HEK293 (cell line): ENCODE measurements at regions not wholly inside any gene's neighbourhood (a gene's known extent, or its start where the extent isn't known, plus 50 kb on each side); places are given as distances from the start of the nearest gene placed in this dataset.

Experiments used
- CTCF ChIA-PET: fragments of 350-600 bp; formaldehyde crosslinking; extraction: SDS; loops from one replicate; lab custom pipeline; 2021; ENCODE audit warnings: antibody characterized with exemption; lab: Yijun Ruan, JAX
- POLR2A ChIA-PET: fragments of 300-600 bp; formaldehyde crosslinking; extraction: SDS; loops from one replicate; lab custom pipeline; 2020; ENCODE audit warnings: antibody characterized with exemption, inconsistent platforms; lab: Yijun Ruan, JAX
- H3K27ac ChIP-seq: fragments of 200-500 bp; sonication (Bioruptor generic); 2 replicates; pipeline ENCODE4 v1.5.1; 2014; ENCODE audit warnings: low read depth, low read length, control low read depth, inconsistent platforms; ENCODE audit errors: extremely low read depth
- H3K36me3 ChIP-seq, 2 experiments: fragments of 200-500 bp in 1 of 2; sonication (Bioruptor generic) in 1 of 2; 1 replicate in 1 of 2; 2 replicates in 1 of 2; pipeline ENCODE4 v1.5.1; 2014 to 2017; ENCODE audit warnings: inconsistent platforms in 2 of 2, low read length in 2 of 2; ENCODE audit not compliant: control insufficient read depth in 2 of 2, insufficient read depth in 1 of 2
- H3K4me1 ChIP-seq: fragments of 200-500 bp; sonication (Bioruptor generic); 2 replicates; pipeline ENCODE4 v1.5.1; 2014; ENCODE audit warnings: mild to moderate bottlenecking, low read length, inconsistent platforms; ENCODE audit not compliant: control insufficient read depth, insufficient read depth
- H3K4me3 ChIP-seq: 2 replicates; pipeline ENCODE4 v1.5.1; 2011; ENCODE audit warnings: low read depth, mild to moderate bottlenecking, control low read depth, low read length, moderate library complexity
- H3K9me3 ChIP-seq: fragments of 200-500 bp; sonication (Bioruptor generic); 2 replicates; pipeline ENCODE4 v1.5.1; 2014; ENCODE audit warnings: low read depth, low read length, inconsistent platforms; ENCODE audit not compliant: control insufficient read depth, insufficient read depth
- KLF7 ChIP-seq: fragments of 450-650 bp; formaldehyde crosslinking; IDR thresholded peaks from 2 replicates; pipeline ENCODE4 v1.5.1; 2016; ENCODE audit warnings: missing biosample characterization, missing genetic modification characterization, borderline replicate concordance
- RBAK ChIP-seq: fragments of 450-650 bp; formaldehyde crosslinking; IDR thresholded peaks from 2 replicates; pipeline ENCODE4 v1.5.1; 2016; ENCODE audit warnings: missing biosample characterization, missing genetic modification characterization
- REST ChIP-seq: fragments of 450-650 bp; formaldehyde crosslinking; IDR thresholded peaks from 2 replicates; pipeline ENCODE4 v1.5.1; 2016; ENCODE audit warnings: missing biosample characterization, missing genetic modification characterization
- ZNF10 ChIP-seq: fragments of 450-650 bp; formaldehyde crosslinking; IDR thresholded peaks from 2 replicates; pipeline ENCODE4 v1.5.1; 2017; ENCODE audit warnings: missing biosample characterization, missing genetic modification characterization
- ZNF202 ChIP-seq: fragments of 450-650 bp; formaldehyde crosslinking; IDR thresholded peaks from 2 replicates; pipeline ENCODE4 v1.5.1; 2016; ENCODE audit warnings: missing biosample characterization, missing genetic modification characterization, borderline replicate concordance
- ZNF223 ChIP-seq: fragments of 450-650 bp; formaldehyde crosslinking; IDR thresholded peaks from 2 replicates; pipeline ENCODE4 v1.5.1; 2016; ENCODE audit warnings: missing biosample characterization, missing genetic modification characterization
- ZNF366 ChIP-seq: fragments of 450-650 bp; formaldehyde crosslinking; conservative IDR thresholded peaks from 2 replicates; pipeline ENCODE4 v1.5.1; 2016; ENCODE audit warnings: missing biosample characterization, missing genetic modification characterization
- ZNF416 ChIP-seq: fragments of 450-650 bp; formaldehyde crosslinking; IDR thresholded peaks from 2 replicates; pipeline ENCODE4 v1.5.1; 2016; ENCODE audit warnings: missing biosample characterization, missing genetic modification characterization
- ZNF433 ChIP-seq: fragments of 450-650 bp; formaldehyde crosslinking; IDR thresholded peaks from 2 replicates; pipeline ENCODE4 v1.5.1; 2016; ENCODE audit warnings: missing biosample characterization, missing genetic modification characterization, low read depth
- ZNF473 ChIP-seq: fragments of 450-650 bp; formaldehyde crosslinking; IDR thresholded peaks from 2 replicates; pipeline ENCODE4 v1.5.1; 2017; ENCODE audit warnings: missing biosample characterization, missing genetic modification characterization
- ZNF514 ChIP-seq: fragments of 450-650 bp; formaldehyde crosslinking; IDR thresholded peaks from 2 replicates; pipeline ENCODE4 v1.5.1; 2016; ENCODE audit warnings: missing biosample characterization, missing genetic modification characterization
- ZNF561 ChIP-seq: fragments of 450-650 bp; IDR thresholded peaks from 2 replicates; pipeline ENCODE4 v1.5.1; 2018; ENCODE audit warnings: missing biosample characterization, missing genetic modification characterization, borderline replicate concordance
- ZNF596 ChIP-seq: fragments of 450-650 bp; IDR thresholded peaks from 2 replicates; pipeline ENCODE4 v1.5.0; 2018; ENCODE audit warnings: missing biosample characterization, mild to moderate bottlenecking, missing genetic modification characterization, moderate library complexity
- ZNF600 ChIP-seq: fragments of 450-650 bp; formaldehyde crosslinking; IDR thresholded peaks from 2 replicates; pipeline ENCODE4 v1.5.1; 2016; ENCODE audit warnings: missing biosample characterization, missing genetic modification characterization
- ZNF654 ChIP-seq: fragments of 450-650 bp; formaldehyde crosslinking; IDR thresholded peaks from 2 replicates; pipeline ENCODE4 v1.5.1; 2016; ENCODE audit warnings: low read depth, missing biosample characterization, missing genetic modification characterization
- ZNF660 ChIP-seq: fragments of 450-650 bp; IDR thresholded peaks from 2 replicates; pipeline ENCODE4 v1.5.1; 2018; ENCODE audit warnings: missing biosample characterization, mild to moderate bottlenecking, missing genetic modification characterization
- ZNF747 ChIP-seq: fragments of 450-650 bp; formaldehyde crosslinking; IDR thresholded peaks from 2 replicates; pipeline ENCODE4 v1.5.1; 2016; ENCODE audit warnings: missing biosample characterization, missing genetic modification characterization
- ZNF791 ChIP-seq: fragments of 450-650 bp; formaldehyde crosslinking; IDR thresholded peaks from 2 replicates; pipeline ENCODE4 v1.5.1; 2016; ENCODE audit warnings: missing biosample characterization, missing genetic modification characterization
- ZNF837 ChIP-seq: fragments of 450-650 bp; formaldehyde crosslinking; IDR thresholded peaks from 2 replicates; pipeline ENCODE4 v1.5.1; 2016; ENCODE audit warnings: missing biosample characterization, missing genetic modification characterization
- TF ChIP-seq, protein P1 (sequence below): fragments of 450-650 bp; IDR thresholded peaks from 2 replicates; pipeline ENCODE4 v1.5.1; 2018; ENCODE audit warnings: missing biosample characterization, mild to moderate bottlenecking, missing genetic modification characterization
- TF ChIP-seq, protein P2 (sequence below): fragments of 450-650 bp; formaldehyde crosslinking; IDR thresholded peaks from 2 replicates; pipeline ENCODE4 v1.5.0; 2017; ENCODE audit warnings: missing biosample characterization, missing genetic modification characterization, borderline replicate concordance
- TF ChIP-seq, protein P3 (sequence below): fragments of 450-650 bp; formaldehyde crosslinking; IDR thresholded peaks from 2 replicates; pipeline ENCODE4; 2016; ENCODE audit warnings: missing biosample characterization, missing genetic modification characterization
- TF ChIP-seq, protein P4 (sequence below): fragments of 450-650 bp; formaldehyde crosslinking; IDR thresholded peaks from 2 replicates; pipeline ENCODE4 v1.5.1; 2016; ENCODE audit warnings: missing biosample characterization, missing genetic modification characterization
- TF ChIP-seq, protein P5 (sequence below): fragments of 450-650 bp; formaldehyde crosslinking; IDR thresholded peaks from 2 replicates; pipeline ENCODE4 v1.5.1; 2016; ENCODE audit warnings: missing biosample characterization, missing genetic modification characterization

DNA sequence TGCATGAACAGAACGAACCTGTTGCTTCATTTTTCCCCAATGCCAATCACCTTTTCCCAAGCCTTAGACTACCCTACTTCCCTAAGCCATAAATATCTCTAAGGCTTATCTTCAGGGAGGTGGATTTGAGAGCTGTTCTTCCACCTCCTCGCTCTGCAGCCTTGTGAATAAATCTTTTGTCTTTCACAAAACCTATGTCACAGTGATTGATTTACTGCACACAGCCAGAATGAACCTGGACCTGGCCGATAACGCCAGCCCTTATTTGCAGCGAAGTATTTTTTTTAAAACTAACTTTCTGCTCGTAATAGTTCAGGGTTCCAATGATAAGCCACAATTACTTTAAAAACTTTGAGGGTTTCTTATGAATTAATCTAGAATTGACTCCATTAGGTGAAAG is 632.6 kb downstream of the PTPRU start (continued):
- TF ChIP-seq, protein P1, sequence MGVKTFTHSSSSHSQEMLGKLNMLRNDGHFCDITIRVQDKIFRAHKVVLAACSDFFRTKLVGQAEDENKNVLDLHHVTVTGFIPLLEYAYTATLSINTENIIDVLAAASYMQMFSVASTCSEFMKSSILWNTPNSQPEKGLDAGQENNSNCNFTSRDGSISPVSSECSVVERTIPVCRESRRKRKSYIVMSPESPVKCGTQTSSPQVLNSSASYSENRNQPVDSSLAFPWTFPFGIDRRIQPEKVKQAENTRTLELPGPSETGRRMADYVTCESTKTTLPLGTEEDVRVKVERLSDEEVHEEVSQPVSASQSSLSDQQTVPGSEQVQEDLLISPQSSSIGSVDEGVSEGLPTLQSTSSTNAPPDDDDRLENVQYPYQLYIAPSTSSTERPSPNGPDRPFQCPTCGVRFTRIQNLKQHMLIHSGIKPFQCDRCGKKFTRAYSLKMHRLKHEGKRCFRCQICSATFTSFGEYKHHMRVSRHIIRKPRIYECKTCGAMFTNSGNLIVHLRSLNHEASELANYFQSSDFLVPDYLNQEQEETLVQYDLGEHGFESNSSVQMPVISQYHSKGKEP = no peak
- TF ChIP-seq ZNF10 (tag by site-specific recombination) = no peak
- no peak for TF ChIP-seq ZNF660
- TF ChIP-seq ZNF366 (tag by site-specific recombination) = no peak
- TF ChIP-seq ZNF223 = no peak
- no peak for TF ChIP-seq ZNF654 (tag by site-specific recombination)

DNA sequence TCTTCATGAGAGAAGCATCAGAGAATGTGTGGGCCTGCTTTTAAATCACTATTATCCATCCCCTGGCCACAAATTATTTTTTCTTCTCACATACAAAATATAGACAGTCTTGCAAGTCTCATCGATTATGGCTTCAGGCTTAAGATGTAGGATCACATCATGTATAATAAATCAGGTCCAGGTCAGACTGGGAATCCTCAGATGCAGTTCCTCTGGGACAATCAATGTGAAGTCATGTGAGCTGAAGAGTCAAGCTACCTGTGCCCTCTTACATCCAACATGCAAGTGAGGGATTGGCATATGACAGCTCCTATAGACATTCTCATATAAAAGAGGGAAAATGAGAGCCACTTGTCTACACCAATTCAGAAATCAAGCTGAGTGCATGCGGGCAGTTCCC is 631.8 kb downstream of the PTPRU start:
- Histone ChIP-seq H3K4me1 (no peaks in the 10 kb centered on the region), H3K9me3 (no peaks in the 10 kb centered on the region), H3K27ac (no peak overlapping the region), H3K4me3 (no peak overlapping the region), H3K36me3 (no peaks in the 10 kb centered on the region)
- CTCF ChIA-PET = interaction anchor here (0.7 kb wide), 1 partner anchor 11 kb away, joined by 3 read pairs; no protein-coding TSS in a partner anchor
- POLR2A ChIA-PET = no interaction called here
- TF ChIP-seq ZNF791 (tag by site-specific recombination) = no peak
- no peak for TF ChIP-seq ZNF561 (tag by site-specific recombination)
- TF ChIP-seq, protein P2, sequence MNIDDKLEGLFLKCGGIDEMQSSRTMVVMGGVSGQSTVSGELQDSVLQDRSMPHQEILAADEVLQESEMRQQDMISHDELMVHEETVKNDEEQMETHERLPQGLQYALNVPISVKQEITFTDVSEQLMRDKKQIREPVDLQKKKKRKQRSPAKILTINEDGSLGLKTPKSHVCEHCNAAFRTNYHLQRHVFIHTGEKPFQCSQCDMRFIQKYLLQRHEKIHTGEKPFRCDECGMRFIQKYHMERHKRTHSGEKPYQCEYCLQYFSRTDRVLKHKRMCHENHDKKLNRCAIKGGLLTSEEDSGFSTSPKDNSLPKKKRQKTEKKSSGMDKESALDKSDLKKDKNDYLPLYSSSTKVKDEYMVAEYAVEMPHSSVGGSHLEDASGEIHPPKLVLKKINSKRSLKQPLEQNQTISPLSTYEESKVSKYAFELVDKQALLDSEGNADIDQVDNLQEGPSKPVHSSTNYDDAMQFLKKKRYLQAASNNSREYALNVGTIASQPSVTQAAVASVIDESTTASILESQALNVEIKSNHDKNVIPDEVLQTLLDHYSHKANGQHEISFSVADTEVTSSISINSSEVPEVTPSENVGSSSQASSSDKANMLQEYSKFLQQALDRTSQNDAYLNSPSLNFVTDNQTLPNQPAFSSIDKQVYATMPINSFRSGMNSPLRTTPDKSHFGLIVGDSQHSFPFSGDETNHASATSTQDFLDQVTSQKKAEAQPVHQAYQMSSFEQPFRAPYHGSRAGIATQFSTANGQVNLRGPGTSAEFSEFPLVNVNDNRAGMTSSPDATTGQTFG (tag by site-specific recombination) = no peak
- TF ChIP-seq ZNF596 (tag by site-specific recombination) = no peak
- no peak for TF ChIP-seq ZNF202
- TF ChIP-seq ZNF600 (tag by site-specific recombination) = no peak

GRCh38 chr1:29865051-29865450 is 628.7 kb downstream of the PTPRU start:
- ChIA-PET CTCF (interaction anchor here (0.6 to 1.2 kb wide), 2 partner anchors 17 to 1031 kb away, joined by 3 read pairs; no protein-coding TSS in a partner anchor), POLR2A (no interaction called here)
- no peaks in the 10 kb centered on the region for H3K9me3 ChIP-seq
- no peak overlapping the region for H3K27ac ChIP-seq
- H3K36me3 ChIP-seq = no peaks in the 10 kb centered on the region
- no peak overlapping the region for H3K4me3 ChIP-seq
- no peaks in the 10 kb centered on the region for H3K4me1 ChIP-seq
- TF ChIP-seq ZNF837 (tag by site-specific recombination) (no peak), ZNF473 (no peak), ZNF514 (tag by site-specific recombination) (no peak), REST (tag by site-specific recombination) (no peak), ZNF433 (tag by site-specific recombination) (no peak), ZNF747 (tag by site-specific recombination) (no peak), RBAK (no peak), KLF7 (no peak), ZNF416 (tag by site-specific recombination) (no peak), ZNF10 (tag by site-specific recombination) (no peak)
- TF ChIP-seq, protein P3, sequence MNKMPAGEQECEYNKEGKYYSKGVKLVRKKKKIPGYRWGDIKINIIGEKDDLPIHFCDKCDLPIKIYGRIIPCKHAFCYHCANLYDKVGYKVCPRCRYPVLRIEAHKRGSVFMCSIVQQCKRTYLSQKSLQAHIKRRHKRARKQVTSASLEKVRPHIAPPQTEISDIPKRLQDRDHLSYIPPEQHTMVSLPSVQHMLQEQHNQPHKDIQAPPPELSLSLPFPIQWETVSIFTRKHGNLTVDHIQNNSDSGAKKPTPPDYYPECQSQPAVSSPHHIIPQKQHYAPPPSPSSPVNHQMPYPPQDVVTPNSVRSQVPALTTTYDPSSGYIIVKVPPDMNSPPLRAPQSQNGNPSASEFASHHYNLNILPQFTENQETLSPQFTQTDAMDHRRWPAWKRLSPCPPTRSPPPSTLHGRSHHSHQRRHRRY (tag by site-specific recombination) = no peak
- TF ChIP-seq, protein P4, sequence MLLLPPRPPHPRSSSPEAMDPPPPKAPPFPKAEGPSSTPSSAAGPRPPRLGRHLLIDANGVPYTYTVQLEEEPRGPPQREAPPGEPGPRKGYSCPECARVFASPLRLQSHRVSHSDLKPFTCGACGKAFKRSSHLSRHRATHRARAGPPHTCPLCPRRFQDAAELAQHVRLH (tag by site-specific recombination) = no peak
- TF ChIP-seq, protein P5, sequence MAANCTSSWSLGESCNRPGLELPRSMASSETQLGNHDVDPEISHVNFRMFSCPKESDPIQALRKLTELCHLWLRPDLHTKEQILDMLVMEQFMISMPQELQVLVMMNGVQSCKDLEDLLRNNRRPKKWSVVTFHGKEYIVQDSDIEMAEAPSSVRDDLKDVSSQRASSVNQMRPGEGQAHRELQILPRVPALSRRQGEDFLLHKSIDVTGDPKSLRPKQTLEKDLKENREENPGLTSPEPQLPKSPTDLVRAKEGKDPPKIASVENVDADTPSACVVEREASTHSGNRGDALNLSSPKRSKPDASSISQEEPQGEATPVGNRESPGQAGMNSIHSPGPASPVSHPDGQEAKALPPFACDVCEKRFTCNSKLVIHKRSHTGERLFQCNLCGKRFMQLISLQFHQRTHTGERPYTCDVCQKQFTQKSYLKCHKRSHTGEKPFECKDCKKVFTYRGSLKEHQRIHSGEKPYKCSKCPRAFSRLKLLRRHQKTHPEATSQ (tag by site-specific recombination) = no peak
